GM21786 (cell line): ENCODE measurements at regions not wholly inside any gene's neighbourhood (a gene's known extent, or its start where the extent isn't known, plus 50 kb on each side); places are given as distances from the start of the nearest gene placed in this dataset.

ENCODE experiments used
- ATAC-seq: cut with Tn5 transposase; IDR thresholded peaks from one replicate; pipeline ENCODE4 v1.9.1; 2021; ENCODE audit not compliant: unreplicated experiment

DNA sequence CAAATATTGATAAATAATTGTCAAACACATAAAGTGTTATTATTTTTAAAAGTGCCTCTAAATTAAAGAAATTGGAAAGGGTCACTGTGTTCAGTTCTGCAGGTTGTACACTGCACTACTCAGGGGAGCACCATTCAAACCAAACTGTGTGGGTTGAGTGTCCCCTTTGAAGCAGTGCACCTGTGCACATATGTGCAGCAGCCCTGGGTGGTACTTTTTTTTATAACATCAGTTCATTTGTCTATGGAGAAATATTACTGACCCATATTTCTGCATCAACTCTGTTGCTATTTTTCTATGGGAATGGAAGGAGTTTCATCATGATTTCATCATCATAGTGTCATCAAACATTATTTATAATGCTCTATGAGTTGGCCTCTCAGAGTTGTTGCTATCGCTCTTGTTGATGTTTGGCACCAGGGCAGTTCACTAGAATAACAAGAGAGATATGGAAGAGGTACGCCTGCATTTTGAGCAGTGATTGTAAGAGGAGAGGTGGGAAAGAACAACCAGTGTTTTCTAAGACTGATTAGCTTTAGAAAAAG, 457.6 kb downstream of the TFAP2A start:
- ATAC-seq: no peak

- ATAC-seq: no peak
Measured at GRCh38 chr6:9948678-9949077, 466.2 kb downstream of the TFAP2A start.

DNA sequence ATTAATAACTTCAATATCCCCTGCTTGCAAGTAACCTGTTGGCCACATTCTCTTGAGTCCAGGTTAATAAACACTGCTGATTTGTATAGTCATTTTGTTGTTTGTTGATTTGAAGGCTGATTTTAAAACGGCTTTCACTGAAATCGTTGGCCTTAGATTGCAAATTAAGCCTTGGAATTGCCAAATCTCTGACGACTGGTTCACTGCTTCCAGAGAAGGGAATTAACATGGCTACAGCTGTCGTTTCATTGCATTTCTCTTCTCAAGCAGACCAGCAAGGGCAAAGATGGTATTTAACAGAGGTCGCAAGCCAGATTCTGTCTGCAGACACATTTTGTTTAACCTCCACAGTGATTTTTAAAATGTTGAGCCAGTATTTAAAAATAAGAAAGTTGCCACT, 470.9 kb downstream of the TFAP2A start:
- ATAC-seq: no peak

DNA sequence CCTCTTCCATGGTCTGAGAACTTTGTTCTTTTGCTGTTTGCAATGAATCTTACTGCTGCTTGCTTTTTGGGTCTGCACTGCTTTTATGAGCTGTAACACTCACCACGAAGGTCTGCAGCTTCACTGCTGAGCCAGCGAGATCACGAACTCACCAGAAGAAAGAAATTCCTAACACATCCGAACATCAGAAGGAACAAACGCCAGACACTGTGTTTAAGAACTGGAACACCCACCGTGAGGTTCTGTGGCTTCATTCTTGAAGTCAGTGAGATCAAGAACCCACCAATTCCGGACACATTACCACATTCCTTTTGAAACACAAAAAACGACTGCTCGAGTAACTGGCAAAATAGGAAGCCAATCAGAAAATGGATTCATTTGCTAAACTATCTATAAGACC, 471.8 kb downstream of the TFAP2A start:
- ATAC-seq: no peak

DNA sequence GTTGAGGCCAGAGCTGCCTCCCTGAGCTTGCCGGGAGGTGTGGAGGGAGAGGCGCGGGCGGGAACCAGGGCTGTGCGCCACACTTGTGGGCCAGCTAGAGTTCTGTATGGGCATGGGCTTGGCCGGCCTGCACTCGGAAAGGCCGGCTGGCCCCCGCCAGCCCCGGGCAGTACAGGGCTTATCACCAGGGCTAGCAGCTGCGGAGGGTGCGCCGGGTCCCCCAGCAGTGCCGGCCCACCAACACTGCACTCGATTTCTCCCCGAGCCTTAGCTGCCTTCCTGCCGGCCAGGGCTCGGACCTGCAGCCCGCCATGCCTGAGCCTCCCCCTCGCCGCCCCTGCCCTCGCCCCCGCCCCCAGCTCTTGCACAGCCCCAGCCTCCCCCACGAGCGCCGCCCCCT, 472.7 kb downstream of the TFAP2A start:
- no peak for ATAC-seq

GRCh38 chr6:9938801-9939200, 476.1 kb downstream of the TFAP2A start:
- no peak for ATAC-seq

DNA sequence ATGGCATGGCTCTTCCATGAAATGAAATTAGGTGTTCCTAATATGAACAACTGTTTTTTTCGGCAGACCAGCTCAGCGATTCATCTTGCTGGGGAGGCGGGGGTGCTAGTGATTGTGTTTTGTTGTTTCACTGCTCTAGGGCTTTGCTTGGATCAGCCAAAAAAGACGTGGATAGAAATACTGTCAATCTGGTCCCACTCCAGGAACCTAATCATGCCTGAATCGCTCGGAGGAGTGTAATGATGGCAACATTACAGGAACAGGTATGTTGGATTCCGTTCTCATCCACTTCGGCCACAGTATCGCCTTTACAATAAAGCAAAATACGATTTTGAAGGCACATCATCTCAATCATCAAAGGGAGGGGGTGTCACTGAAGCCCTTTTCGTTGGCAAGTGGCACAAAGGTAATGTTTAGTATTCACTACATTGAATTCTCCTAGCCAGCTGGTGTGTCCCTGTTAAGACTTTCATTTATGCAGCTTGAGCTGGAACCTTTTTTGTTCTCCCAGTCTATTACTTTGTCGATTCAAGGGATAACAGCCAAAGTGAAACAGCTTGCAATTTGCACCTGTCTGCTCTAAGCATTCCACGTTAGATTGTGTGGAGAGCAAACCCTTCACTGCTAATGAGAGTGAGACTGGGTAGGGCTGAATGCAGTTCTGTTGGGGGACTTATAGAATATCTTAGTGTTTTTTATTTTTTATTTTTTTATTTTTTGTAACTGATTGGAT, 477.7 kb downstream of the TFAP2A start:
- no peak for ATAC-seq

DNA sequence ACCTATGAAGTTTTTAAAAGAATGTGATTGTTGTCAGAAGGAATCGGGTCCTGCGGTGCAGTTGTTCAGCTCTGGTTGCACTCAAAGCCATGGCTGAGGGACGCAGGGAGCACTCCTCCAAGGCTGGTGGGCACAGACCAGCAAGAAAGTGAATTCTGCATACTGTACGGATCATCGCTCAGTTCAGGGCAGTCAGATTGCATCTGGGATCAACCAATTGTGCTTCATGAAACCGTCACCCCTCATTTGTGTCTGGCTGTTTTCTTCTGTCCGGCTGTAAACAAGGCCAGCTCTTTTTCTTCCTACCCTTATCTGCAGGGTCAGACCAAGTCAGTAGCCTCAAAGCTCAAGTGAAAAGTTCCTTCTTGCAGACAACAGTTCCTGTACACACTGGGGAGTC, 478.3 kb downstream of the TFAP2A start:
- no peak for ATAC-seq

- ATAC-seq: no peak
Measured at GRCh38 chr6:9933677-9934076, 481.2 kb downstream of the TFAP2A start.

DNA sequence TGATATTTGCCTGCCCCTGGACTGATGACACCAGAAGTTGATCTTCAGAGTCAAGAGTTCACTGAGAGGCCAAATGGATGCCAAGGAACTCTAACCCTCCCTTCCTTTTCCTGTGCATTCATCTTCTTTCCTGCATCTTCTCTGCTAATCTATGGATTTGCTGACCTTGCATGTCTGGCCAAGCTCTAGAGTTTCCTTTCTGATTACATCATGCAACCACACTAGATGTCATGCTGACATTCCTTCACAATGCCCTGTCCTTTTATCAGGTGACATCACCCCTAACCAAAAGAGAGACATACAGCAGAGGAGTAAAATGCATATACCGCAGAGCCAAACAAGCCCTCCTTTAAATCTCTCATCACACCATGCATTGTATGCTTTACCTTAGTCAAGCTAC, 487.6 kb downstream of the TFAP2A start:
- no peak for ATAC-seq

DNA sequence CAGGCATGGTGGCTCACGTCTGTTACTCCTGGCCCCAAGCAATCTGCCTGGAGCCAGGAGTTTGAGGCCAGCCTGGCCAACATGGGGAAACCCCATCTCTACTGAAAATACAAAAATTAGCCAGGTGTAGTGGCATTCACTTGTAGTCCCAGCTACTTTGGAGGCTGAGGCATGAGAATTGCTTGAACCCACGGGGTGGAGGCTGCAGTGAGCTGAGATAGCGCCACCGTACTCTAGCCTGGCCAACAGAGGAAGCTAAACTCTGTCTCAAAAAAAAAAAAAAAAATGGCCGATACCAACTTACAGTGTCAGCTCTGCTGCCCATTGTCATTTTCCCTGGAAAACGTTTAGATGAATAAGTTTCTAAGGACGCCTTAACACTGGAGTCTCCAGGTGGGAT, 489.9 kb downstream of the TFAP2A start:
- no peak for ATAC-seq

DNA sequence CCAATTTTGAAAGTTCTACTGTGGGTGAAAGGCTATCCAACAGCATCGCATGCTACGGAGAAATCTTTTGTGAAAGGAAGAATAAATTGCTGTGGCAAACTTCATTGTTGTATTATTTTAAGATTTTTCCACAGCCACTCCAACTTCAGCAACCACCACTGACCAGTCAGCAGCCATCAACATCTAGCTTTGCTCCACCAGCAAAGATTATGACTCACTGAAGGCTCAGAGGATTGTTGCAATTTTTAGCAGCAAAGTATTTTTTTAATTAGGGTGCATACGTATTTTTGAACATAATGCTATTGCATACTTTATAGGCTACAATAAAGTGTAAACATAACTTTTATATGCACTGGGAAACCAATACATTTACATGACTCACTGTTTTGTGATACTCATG, 493.5 kb downstream of the TFAP2A start:
- no peak for ATAC-seq

DNA sequence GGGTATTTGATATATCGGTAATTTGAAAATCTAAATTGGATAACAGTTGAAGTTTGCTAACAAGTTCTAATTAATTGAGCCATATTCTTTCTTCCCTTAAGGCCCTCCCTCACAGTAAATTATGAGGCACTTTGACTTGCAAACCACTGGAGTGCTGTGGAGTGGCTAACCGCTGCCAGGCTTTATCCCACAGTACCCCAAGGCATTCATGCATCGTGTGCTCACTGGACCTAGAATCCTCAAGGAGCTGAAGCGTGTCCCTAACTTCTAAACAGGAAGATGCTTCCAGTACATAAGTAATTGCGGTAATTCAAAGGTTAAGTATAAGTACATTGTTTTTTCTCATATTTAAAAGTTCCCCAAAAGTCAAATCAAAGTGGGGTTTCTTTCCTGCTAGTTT, 499.9 kb downstream of the TFAP2A start:
- no peak for ATAC-seq

- ATAC-seq: no peak
Measured at GRCh38 chr6:9901376-9901775, 513.5 kb downstream of the TFAP2A start.

DNA sequence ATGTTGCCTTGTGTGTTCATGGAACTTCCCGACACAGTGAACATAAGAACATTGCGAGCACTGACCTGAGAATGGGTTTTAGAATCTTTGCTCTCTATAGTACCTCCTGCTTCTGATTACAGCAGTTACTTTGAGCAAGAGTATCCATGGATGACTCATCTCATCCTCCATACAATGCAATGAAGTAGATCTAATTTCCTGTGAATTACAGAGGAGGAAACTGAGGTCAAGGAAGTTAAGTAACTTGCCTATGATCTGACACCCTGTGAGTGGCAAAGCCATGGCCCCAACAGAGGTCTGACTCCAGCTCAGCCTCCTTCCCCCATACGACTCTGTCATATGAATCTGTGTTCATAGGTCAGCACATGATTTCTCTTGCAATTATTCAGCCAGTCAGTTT, 518.1 kb downstream of the TFAP2A start:
- ATAC-seq: no peak

DNA sequence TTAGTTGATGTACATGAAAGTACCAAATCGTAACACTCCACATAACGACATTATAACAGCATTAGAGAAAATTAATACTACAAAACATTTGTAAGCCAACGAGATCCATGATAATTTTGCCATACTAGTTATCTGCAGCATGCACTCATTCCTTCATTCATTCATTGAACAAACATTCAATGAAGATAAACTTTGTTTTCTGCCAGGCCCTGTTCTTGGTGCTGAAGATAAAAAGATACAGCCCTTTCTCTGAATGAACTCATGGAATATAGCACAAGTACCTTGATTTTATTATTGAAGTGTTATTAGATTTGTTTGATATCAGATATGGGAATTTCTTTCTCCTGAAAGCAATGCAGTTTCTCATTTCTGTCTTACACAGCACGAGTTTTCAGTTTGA, 524.0 kb downstream of the TFAP2A start:
- ATAC-seq: no peak

DNA sequence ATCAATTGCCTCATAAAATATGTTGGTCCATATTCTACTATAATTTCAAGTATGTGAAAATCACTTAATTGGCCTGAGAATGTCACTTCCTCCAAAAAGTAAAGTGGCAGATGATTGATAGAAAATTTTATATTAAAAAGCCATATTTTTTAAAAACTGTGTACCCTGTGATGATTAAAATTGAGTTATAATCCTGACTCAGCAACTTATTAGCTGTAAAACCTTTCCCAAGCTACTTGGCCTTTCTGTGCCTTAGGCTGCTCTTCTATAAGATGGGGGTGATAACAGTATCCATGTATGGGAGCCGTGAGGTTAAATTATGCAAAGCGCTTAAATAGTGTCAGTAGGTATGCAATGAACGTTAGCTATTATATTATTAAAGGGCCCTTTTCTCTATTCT, 524.4 kb downstream of the TFAP2A start:
- no peak for ATAC-seq

DNA sequence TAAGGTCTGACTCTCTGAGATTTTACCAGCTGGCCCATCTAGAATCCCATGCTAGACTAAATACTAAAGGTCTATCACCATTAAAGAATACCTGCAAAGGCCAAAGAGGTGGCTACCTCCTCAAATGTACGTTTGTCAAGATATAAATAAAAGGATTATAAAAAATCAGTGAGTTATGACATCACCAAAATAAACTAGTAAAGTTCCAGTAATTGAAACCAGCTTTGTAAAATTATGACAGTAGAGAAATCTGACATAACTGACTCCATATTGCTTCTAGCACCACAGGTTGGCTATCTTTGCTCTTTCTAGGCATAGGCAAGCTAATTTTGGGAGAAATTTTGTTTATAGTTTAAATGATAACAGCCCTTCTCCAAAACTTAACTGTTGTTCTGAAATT, 536.3 kb downstream of the TFAP2A start:
- ATAC-seq: no peak

DNA sequence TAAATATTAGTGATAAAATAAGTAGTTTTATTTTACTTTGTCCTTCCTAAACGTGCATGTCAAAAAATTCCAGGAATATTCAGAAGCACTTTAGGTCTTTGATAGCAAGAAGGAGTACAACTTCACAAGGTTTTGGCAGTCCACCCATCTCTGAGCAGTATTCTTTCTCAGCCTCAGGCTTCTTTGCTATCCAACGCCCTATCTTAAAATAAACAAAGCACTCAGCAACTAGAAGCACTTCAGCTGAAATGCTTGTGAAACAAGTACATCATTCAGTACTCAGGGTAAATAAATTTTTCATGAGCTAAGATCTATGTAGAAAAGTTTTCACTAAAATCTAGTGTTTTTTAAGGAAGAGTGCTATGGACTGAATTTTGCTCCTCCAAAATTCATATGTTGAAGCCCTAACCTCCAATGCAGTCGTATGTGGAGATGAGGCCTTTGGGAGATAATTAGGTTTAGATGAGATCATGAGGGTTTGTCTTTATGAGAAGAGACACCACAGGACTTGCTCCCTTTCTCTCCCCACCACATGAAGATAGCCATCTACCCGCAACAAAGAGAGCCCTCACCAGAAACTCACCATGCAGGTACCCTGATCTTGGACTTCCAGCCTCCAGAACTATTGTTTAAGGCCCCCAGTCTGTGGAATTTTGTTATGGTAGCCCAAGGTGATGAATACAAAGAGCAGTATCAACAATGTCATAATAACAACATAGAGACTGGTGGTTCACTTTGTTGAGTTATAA, 539.1 kb downstream of the TFAP2A start:
- no peak for ATAC-seq

GRCh38 chr6:9862603-9863167, 552.2 kb downstream of the TFAP2A start:
- no peak for ATAC-seq

- ATAC-seq: no peak
Measured at GRCh38 chr6:9851541-9852380, 563.1 kb downstream of the TFAP2A start.
